RPMI7951 (cell line): ENCODE measurements at regions not wholly inside any gene's neighbourhood (a gene's known extent, or its start where the extent isn't known, plus 50 kb on each side); places are given as distances from the start of the nearest gene placed in this dataset.
A peak's percentile ranks its signal among the peaks of the same experiment; 100 is the strongest.

Experiments used
- DNase-seq: peaks from one replicate; pipeline ENCODE4 v3.0.0-alpha.2; 2012; ENCODE audit warnings: low read depth

GRCh38 chr3:161444694-161445077 is 51.9 kb upstream of the OTOL1 start:
- no peak for DNase-seq

- DNase-seq, result no peak
Observed at GRCh38 chr3:161443921-161444693, 52.5 kb upstream of the OTOL1 start.

- no peak for DNase-seq
Observed at GRCh38 chr3:161430307-161430706, 59.0 kb upstream of the SPTSSB start.

- DNase-seq, result no peak
Observed at GRCh38 chr3:161427347-161427746, 56.0 kb upstream of the SPTSSB start.

- no peak for DNase-seq
Observed at GRCh38 chr3:161426758-161427157, 55.4 kb upstream of the SPTSSB start.

GRCh38 chr3:161423911-161424522 is 52.7 kb upstream of the SPTSSB start:
- DNase-seq, result peak; percentile 35

GRCh38 chr3:161422171-161422700 is 50.9 kb upstream of the SPTSSB start:
- DNase-seq, result no peak
